CD4-positive, alpha-beta memory T cell (primary cell): ENCODE measurements at regions not wholly inside any gene's neighbourhood (a gene's known extent, or its start where the extent isn't known, plus 50 kb on each side); places are given as distances from the start of the nearest gene placed in this dataset.

Source experiments
- CTCF ChIA-PET: fragments of 350-600 bp; sonication (Branson Sonifier 250); formaldehyde crosslinking; loops from one replicate; lab custom pipeline; 2021; ENCODE audit warnings: inconsistent platforms; ENCODE audit not compliant: partially characterized antibody; lab: Charles Lee
- POLR2A ChIA-PET: fragments of 350-600 bp; sonication (Branson Sonifier 250); formaldehyde crosslinking; loops from one replicate; lab custom pipeline; 2021; ENCODE audit not compliant: partially characterized antibody; lab: Charles Lee
- DNase-seq, 5 donors: peaks; one replicate each; pipeline versions ENCODE4 v3.0.0 to v3.0.0-alpha.2; 2020 to 2022; ENCODE audit warnings: mixed read lengths in 1 of 5
- H3K27ac ChIP-seq: one replicate; pipeline ENCODE4 v1.7.0; 2013; ENCODE audit warnings: low read depth, low read length
- H3K27me3 ChIP-seq: 2 replicates; pipeline ENCODE4 v1.7.0; 2013; ENCODE audit warnings: mild to moderate bottlenecking, low read length, moderate library complexity; ENCODE audit not compliant: insufficient read depth
- H3K36me3 ChIP-seq: 2 replicates; pipeline ENCODE4 v1.7.0; 2013; ENCODE audit warnings: mild to moderate bottlenecking, low read length, moderate library complexity; ENCODE audit not compliant: insufficient read depth
- H3K4me1 ChIP-seq: 2 replicates; pipeline ENCODE4 v1.7.0; 2013; ENCODE audit warnings: mild to moderate bottlenecking, low read length, moderate library complexity; ENCODE audit not compliant: insufficient read depth
- H3K4me3 ChIP-seq, 2 donors: one replicate each; pipeline ENCODE4 v1.7.0; 2013; ENCODE audit warnings: low read length in 2 of 2, mild to moderate bottlenecking in 1 of 2
- H3K9me3 ChIP-seq, 2 donors: one replicate each; pipeline ENCODE4 v1.7.0; 2013; ENCODE audit warnings: low read length in 2 of 2, control low read depth in 1 of 2; ENCODE audit not compliant: control insufficient read depth in 1 of 2
- H3K27ac Mint-ChIP-seq, 7 donors: one replicate each; pipeline ENCODE4 v1.8.0; 2020 to 2021; ENCODE audit warnings: mixed read lengths in 7 of 7, mild to moderate bottlenecking in 6 of 7, inconsistent platforms in 3 of 7, moderate library complexity in 3 of 7
- H3K27me3 Mint-ChIP-seq, 2 donors: one replicate each; pipeline ENCODE4 v1.8.0; 2020 to 2021; ENCODE audit warnings: mixed read lengths in 2 of 2
- H3K36me3 Mint-ChIP-seq, 2 donors: one replicate each; pipeline ENCODE4 v1.8.0; 2020 to 2021; ENCODE audit warnings: mixed read lengths in 2 of 2, inconsistent platforms in 1 of 2, mild to moderate bottlenecking in 1 of 2
- H3K4me1 Mint-ChIP-seq, 4 donors: one replicate each; pipeline ENCODE4 v1.8.0; 2020 to 2021; ENCODE audit warnings: mixed read lengths in 4 of 4, mild to moderate bottlenecking in 1 of 4
- H3K4me3 Mint-ChIP-seq, 8 donors: one replicate each; pipeline ENCODE4 v1.8.0; 2020 to 2021; ENCODE audit warnings: mixed read lengths in 8 of 8, mild to moderate bottlenecking in 7 of 8, moderate library complexity in 6 of 8, inconsistent platforms in 3 of 8
- H3K9me3 Mint-ChIP-seq, 8 donors: one replicate each; pipeline ENCODE4 v1.8.0; 2020 to 2021; ENCODE audit warnings: mixed read lengths in 8 of 8, mild to moderate bottlenecking in 5 of 8, inconsistent platforms in 3 of 8, moderate library complexity in 1 of 8
- intact Hi-C: fragments of 100-400 bp; cut with micrococcal nuclease; formaldehyde crosslinking; loops from one replicate; pipeline ENCODE4 v1.15.1; 2023

DNA sequence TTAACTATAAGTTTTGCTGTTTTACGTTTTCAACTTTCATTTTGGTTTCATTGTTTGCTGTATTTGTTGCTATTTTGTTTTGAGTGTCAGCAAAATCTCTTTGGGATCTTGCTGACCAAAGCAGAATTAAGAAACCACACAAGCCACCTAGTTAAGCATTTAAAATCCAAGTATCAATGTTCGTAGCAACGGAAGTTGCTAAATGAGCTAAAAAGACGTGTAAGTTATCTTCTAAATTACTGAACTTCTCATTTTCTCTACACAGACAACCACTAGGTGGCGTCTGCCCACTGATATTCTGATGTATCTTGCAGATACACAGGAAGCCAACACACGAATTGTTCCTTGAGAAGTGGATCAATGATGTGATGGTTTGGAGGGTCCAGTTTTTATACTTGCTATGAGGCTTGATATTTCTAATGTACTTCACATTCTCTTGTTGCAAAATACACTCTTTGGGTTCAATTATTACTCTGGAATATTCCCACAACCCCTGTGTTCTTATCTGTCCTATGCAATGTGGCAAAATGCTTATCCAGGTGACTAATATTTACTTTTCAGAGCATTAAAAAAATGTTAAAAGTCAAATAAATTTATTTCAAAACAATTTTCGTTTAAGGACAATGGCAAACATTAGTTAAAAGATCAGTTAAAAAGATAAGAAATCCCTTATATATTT is 250.5 kb downstream of the TECRL start:
- H3K27me3 ChIP-seq: no peaks in the 10 kb centered on the region
- H3K36me3 ChIP-seq: no peaks in the 10 kb centered on the region

DNA sequence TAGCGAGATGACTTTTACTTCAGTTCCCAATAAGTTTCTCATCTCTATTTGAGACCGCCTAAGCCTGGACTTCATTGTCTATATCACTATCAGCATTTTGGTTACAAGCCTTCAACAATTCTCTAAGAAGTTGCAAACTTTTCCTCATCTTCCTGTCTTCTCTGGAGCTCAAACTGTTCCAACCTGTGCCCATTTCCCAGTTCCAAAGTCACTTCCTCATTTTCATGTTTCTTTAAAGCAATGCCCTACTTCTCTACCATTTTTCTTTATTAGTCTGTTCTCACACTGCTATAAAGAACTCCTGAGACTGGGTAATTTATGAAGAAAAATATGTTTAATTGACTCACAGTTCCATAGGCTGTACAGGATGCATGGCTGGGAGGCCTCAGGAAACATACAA is 251.9 kb downstream of the TECRL start:
- no peak overlapping the region for H3K27ac Mint-ChIP-seq
- POLR2A ChIA-PET: no interaction called here
- no peaks in the 10 kb centered on the region for H3K36me3 Mint-ChIP-seq
- no peak for DNase-seq
- Histone ChIP-seq H3K27me3 (no peaks in the 10 kb centered on the region), H3K27ac (no peak overlapping the region), H3K9me3 (no peaks in the 10 kb centered on the region), H3K4me1 (no peaks in the 10 kb centered on the region), H3K36me3 (no peaks in the 10 kb centered on the region), H3K4me3 (no peak overlapping the region)
- peaks cover 0 to 2% (median 0%) of the 10 kb centered on the region in 4 donors for H3K4me1 Mint-ChIP-seq
- no peak overlapping the region for H3K4me3 Mint-ChIP-seq
- intact Hi-C loops: no loop called here
- no peaks in the 10 kb centered on the region for H3K27me3 Mint-ChIP-seq
- CTCF ChIA-PET: no interaction called here
- H3K9me3 Mint-ChIP-seq: peaks cover 0 to 2% (median 0%) of the 10 kb centered on the region in 8 donors

More for the DNA sequence above, 250.5 kb downstream of the TECRL start:
- no peaks in the 10 kb centered on the region for H3K9me3 ChIP-seq
- ChIA-PET POLR2A (no interaction called here), CTCF (no interaction called here)
- H3K4me1 Mint-ChIP-seq: peaks cover 0 to 2% (median 0%) of the 10 kb centered on the region in 4 donors
- H3K9me3 Mint-ChIP-seq: peaks cover 0 to 2% (median 0%) of the 10 kb centered on the region in 8 donors
- no peak overlapping the region for H3K4me3 ChIP-seq
- intact Hi-C loops: no loop called here
- no peaks in the 10 kb centered on the region for H3K27me3 Mint-ChIP-seq
- H3K4me1 ChIP-seq: no peaks in the 10 kb centered on the region
- no peak overlapping the region for H3K27ac ChIP-seq
- peak overlapping the region in 2 of 8 donors; percentile 31 to 34 for H3K4me3 Mint-ChIP-seq
- H3K36me3 Mint-ChIP-seq: no peaks in the 10 kb centered on the region
- DNase-seq: peak in 4 of 5 donors; percentile 1 to 12 (median 8)
- H3K27ac Mint-ChIP-seq: no peak overlapping the region

DNA sequence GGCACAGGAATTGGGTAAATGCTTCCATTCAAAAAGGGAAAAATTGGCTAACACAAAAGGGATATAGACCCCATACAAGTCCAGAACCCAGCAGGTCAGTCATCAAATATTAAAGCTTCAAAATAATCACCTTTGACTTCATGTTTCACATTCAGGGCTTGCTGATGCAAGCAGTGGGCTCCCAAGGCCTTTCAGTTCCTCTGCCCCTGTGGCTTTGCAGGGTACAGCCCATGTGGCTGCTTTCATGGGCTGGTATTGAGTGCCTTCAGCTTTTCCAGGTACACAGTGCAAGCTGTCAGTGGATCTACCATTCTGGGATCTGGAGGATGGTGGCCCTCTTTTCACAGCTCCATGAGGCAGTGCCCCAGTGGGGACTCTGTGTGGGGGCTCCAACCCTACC is 253.0 kb downstream of the TECRL start:
- H3K27ac ChIP-seq: no peak overlapping the region
- no peaks in the 10 kb centered on the region for H3K27me3 ChIP-seq
- no peaks in the 10 kb centered on the region for H3K4me1 ChIP-seq
- H3K4me1 Mint-ChIP-seq: peaks cover 0 to 2% (median 0%) of the 10 kb centered on the region in 4 donors
- no peaks in the 10 kb centered on the region for H3K9me3 ChIP-seq
- no peaks in the 10 kb centered on the region for H3K36me3 ChIP-seq
- intact Hi-C loops: no loop called here
- CTCF ChIA-PET: no interaction called here
- no peak overlapping the region for H3K4me3 ChIP-seq
- peaks cover 0 to 2% (median 0%) of the 10 kb centered on the region in 8 donors for H3K9me3 Mint-ChIP-seq
- H3K36me3 Mint-ChIP-seq: no peaks in the 10 kb centered on the region
- no peak overlapping the region for H3K27ac Mint-ChIP-seq
- POLR2A ChIA-PET: no interaction called here
- no peak overlapping the region for H3K4me3 Mint-ChIP-seq
- no peaks in the 10 kb centered on the region for H3K27me3 Mint-ChIP-seq
- no peak for DNase-seq

DNA sequence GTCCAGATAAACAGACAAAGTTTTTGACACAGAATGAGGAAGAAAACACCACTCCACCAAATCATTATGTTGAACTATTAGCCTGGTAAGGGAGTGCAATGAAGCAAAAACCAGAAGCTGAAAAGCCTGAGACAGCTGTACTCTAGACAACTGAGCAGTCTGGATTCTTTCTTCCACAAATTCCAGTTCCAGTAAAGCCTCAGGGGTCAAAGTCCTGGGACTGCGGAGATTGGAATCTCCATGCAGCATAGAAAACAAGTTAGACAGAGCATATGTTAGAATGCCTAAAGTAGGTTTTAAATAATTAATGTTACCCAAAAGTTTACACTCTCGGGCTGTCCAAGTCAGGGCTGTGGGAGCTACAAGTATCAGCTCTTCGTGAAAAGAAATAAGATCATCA is 263.2 kb downstream of the TECRL start:
- intact Hi-C loops: no loop called here
- Mint-ChIP-seq H3K36me3 (no peaks in the 10 kb centered on the region), H3K9me3 (peaks cover 2 to 42% (median 23%) of the 10 kb centered on the region in 8 donors), H3K27me3 (no peaks in the 10 kb centered on the region), H3K4me3 (no peak overlapping the region), H3K4me1 (no peaks in the 10 kb centered on the region), H3K27ac (peak overlapping the region in 1 of 7 donors; percentile 45)
- CTCF ChIA-PET: no interaction called here
- H3K36me3 ChIP-seq: no peaks in the 10 kb centered on the region
- no peak for DNase-seq
- no peaks in the 10 kb centered on the region for H3K4me1 ChIP-seq
- H3K9me3 ChIP-seq: no peaks in the 10 kb centered on the region
- H3K27me3 ChIP-seq: no peaks in the 10 kb centered on the region
- POLR2A ChIA-PET: no interaction called here
- H3K4me3 ChIP-seq: no peak overlapping the region
- H3K27ac ChIP-seq: no peak overlapping the region

DNA sequence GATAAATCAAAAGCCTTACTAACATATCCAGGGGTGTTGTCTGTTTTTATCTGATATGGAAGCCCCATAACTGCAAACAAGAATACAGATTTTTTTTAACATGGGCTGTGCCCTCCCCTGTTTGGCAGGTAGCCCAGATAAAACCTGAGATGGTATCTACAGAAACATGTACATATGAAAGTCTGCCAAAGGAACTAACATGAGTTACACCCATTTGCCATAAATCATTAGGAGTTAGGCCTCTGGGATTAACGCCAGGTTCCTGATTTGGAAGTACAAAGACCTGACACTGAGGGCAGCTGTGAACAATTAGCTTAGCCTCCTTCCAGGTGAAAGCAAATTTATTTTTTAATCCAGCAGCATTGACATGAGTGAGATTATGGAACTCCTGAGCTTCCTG is 264.3 kb downstream of the TECRL start:
- POLR2A ChIA-PET: no interaction called here
- H3K9me3 Mint-ChIP-seq: peaks cover 2 to 48% (median 25%) of the 10 kb centered on the region in 8 donors
- H3K36me3 ChIP-seq: no peaks in the 10 kb centered on the region
- H3K36me3 Mint-ChIP-seq: no peaks in the 10 kb centered on the region
- intact Hi-C loops: no loop called here
- no peak overlapping the region for H3K27ac Mint-ChIP-seq
- no peak overlapping the region for H3K4me3 Mint-ChIP-seq
- H3K9me3 ChIP-seq: no peaks in the 10 kb centered on the region
- no peak for DNase-seq
- no peak overlapping the region for H3K4me3 ChIP-seq
- CTCF ChIA-PET: no interaction called here
- H3K27me3 Mint-ChIP-seq: no peaks in the 10 kb centered on the region
- no peak overlapping the region for H3K27ac ChIP-seq
- H3K4me1 ChIP-seq: no peaks in the 10 kb centered on the region
- no peaks in the 10 kb centered on the region for H3K4me1 Mint-ChIP-seq
- no peaks in the 10 kb centered on the region for H3K27me3 ChIP-seq

DNA sequence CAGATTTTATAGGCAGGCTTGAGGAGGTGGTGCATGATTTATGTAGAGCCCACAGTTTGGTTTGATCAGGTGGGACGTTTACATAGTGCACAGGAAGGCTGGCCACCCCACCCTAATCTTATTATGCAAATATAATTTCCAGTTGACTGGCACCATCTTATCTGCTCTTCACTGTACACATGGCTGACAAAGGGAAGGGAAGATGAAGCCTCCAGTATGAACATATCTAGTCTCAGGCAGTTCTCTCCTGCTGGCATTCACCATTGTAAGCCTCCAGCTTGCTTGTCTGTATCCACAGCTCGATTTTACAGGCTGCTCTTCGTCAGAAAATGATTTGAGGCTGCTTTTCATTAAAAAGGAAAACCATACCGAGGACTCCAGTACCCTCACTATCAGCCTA is 278.3 kb downstream of the TECRL start:
- H3K4me1 ChIP-seq: no peaks in the 10 kb centered on the region
- H3K36me3 Mint-ChIP-seq: no peaks in the 10 kb centered on the region
- intact Hi-C loops: no loop called here
- peaks cover 0 to 7% (median 0%) of the 10 kb centered on the region in 8 donors for H3K9me3 Mint-ChIP-seq
- no peaks in the 10 kb centered on the region for H3K27me3 Mint-ChIP-seq
- H3K4me3 ChIP-seq: no peak overlapping the region
- no peaks in the 10 kb centered on the region for H3K4me1 Mint-ChIP-seq
- CTCF ChIA-PET: no interaction called here
- no peaks in the 10 kb centered on the region for H3K27me3 ChIP-seq
- POLR2A ChIA-PET: no interaction called here
- H3K27ac Mint-ChIP-seq: no peak overlapping the region
- no peak overlapping the region for H3K27ac ChIP-seq
- no peak overlapping the region for H3K4me3 Mint-ChIP-seq
- H3K36me3 ChIP-seq: no peaks in the 10 kb centered on the region
- no peaks in the 10 kb centered on the region for H3K9me3 ChIP-seq
- DNase-seq: no peak

DNA sequence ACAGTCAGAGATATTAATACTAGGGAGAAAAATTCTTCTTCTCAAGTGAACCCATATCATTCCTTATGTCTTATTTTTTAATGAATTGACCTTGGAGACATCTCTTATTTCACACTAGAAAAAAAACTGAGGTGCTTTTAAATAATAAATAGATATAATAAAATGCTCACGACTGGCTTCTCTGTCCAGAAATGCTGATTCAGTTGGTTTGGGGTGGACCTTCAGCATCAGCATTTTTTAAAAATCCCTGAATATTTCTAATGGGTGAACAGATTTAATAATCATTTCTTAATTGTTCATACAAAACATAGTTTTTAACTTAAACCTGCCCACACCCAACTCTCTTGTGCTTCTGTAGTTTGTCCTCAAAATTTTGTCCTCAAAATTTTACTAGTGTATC is 283.9 kb downstream of the TECRL start:
- no peaks in the 10 kb centered on the region for H3K9me3 ChIP-seq
- ChIA-PET CTCF (no interaction called here), POLR2A (no interaction called here)
- Mint-ChIP-seq H3K27me3 (no peaks in the 10 kb centered on the region), H3K27ac (no peak overlapping the region), H3K36me3 (no peaks in the 10 kb centered on the region), H3K4me1 (no peaks in the 10 kb centered on the region), H3K9me3 (peaks cover 0 to 15% (median 4%) of the 10 kb centered on the region in 8 donors), H3K4me3 (no peak overlapping the region)
- intact Hi-C loops: no loop called here
- H3K4me3 ChIP-seq: no peak overlapping the region
- H3K36me3 ChIP-seq: no peaks in the 10 kb centered on the region
- DNase-seq: no peak
- no peaks in the 10 kb centered on the region for H3K27me3 ChIP-seq
- H3K27ac ChIP-seq: no peak overlapping the region
- no peaks in the 10 kb centered on the region for H3K4me1 ChIP-seq
